ENCODE measurements at regions not wholly inside any gene's neighbourhood (a gene's known extent, or its start where the extent isn't known, plus 50 kb on each side); places are given as distances from the start of the nearest gene placed in this dataset.

- Histone ChIP-seq H3K9me3 (no peaks in the 10 kb centered on the region), H3K4me1 (no peaks in the 10 kb centered on the region), H3K4me3 (no peak overlapping the region), H3K36me3 (no peaks in the 10 kb centered on the region), H3K27ac (no peak overlapping the region), H3K27me3 (no peaks in the 10 kb centered on the region), H3K9ac (ENCODE audit: low read depth in 2 of 2, low read length in 2 of 2) (no peak overlapping the region)
- intact Hi-C loops (cut with DNase I) = no loop called here
- TF ChIP-seq CTCF (IDR thresholded peaks at IDR 0.05) = no peak
- DNase-seq = no peak
Observed at GRCh38 chr11:45062974-45063635, 83.3 kb upstream of the PRDM11 start.

DNA sequence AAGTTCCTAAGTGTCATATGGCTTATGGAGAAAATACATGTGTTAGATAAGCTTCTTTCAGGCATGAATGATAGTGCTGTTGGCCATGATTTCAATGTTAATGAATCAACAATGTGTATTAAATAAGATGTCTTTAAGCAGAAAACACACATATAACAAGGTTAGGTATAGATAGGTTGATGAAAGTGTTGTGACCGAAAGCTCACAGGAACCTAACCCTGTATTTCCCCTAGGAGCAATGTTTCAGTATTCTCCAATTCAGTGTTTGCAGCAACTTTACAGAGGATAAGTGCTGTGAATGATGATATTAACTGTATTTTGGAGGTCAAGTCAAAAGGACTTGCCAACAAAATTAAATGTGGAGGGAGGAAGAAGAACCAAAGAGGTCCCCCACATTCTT is 82.8 kb upstream of the PRDM11 start:
- Histone ChIP-seq H3K27ac (no peak overlapping the region), H3K4me3 (no peak overlapping the region), H3K9me3 (no peaks in the 10 kb centered on the region), H3K36me3 (no peaks in the 10 kb centered on the region), H3K9ac (ENCODE audit: low read depth in 2 of 2, low read length in 2 of 2) (no peak overlapping the region), H3K27me3 (no peaks in the 10 kb centered on the region), H3K4me1 (no peaks in the 10 kb centered on the region)
- intact Hi-C loops (cut with DNase I) = no loop called here
- no peak for TF ChIP-seq CTCF (IDR thresholded peaks at IDR 0.05)
- DNase-seq = no peak

DNA sequence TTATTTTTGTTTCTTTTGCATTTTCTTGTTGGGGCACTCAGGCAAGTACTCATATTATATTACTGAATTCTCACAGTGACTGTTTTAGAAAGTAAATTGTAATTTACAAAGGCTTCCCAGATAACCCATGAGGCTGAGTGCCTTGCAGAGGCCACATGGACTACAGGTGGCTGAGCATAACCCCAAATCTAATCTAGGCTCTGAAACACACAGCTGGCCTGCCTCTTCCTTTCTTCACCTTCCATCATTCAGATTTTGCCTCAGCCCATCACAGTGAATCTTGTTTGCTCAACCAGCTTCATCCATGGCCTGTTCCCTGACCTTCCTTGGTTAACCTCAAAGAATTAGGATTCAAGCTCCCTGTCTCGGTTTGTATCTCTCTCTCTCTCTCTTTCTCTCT is 78.5 kb upstream of the PRDM11 start:
- Histone ChIP-seq H3K9me3 (no peaks in the 10 kb centered on the region), H3K27me3 (no peaks in the 10 kb centered on the region), H3K4me1 (no peaks in the 10 kb centered on the region), H3K27ac (no peak overlapping the region), H3K36me3 (no peaks in the 10 kb centered on the region), H3K9ac (ENCODE audit: low read depth in 2 of 2, low read length in 2 of 2) (no peak overlapping the region), H3K4me3 (no peak overlapping the region)
- DNase-seq = no peak
- no peak for TF ChIP-seq CTCF (IDR thresholded peaks at IDR 0.05)
- intact Hi-C loops (cut with DNase I) = no loop called here

DNA sequence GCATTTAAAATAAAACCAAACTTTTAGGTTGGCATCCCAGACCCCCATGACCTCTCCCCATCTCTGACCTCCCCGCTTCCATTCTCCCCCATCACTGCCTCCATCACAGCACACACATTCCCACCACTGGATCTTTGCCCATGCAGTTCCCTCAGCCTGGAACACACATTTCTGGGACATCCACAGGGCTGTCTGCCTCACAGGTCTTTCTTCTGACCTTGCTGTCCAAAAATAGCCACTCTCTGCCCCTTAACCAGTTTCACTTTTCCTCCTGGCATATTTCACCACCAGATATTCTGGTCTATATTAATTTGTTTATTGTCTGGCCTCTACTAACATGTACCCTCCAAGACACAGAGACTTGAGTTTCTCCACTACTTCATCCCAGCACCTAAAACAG is 75.2 kb upstream of the PRDM11 start:
- no peak overlapping the region for H3K9ac ChIP-seq (ENCODE audit: low read depth in 2 of 2, low read length in 2 of 2)
- intact Hi-C loops (cut with DNase I) = no loop called here

GRCh38 chr11:45073685-45074141 is 72.7 kb upstream of the PRDM11 start:
- DNase-seq = no peak
- no peak for TF ChIP-seq CTCF (IDR thresholded peaks at IDR 0.05)

More for the DNA sequence above, 75.2 kb upstream of the PRDM11 start:
- Histone ChIP-seq H3K27ac (no peak overlapping the region), H3K9me3 (no peaks in the 10 kb centered on the region), H3K4me1 (no peaks in the 10 kb centered on the region), H3K27me3 (no peaks in the 10 kb centered on the region), H3K36me3 (no peaks in the 10 kb centered on the region), H3K4me3 (no peak overlapping the region)
- no peak for DNase-seq
- TF ChIP-seq CTCF (IDR thresholded peaks at IDR 0.05) = no peak

More at GRCh38 chr11:45073685-45074141, 72.7 kb upstream of the PRDM11 start:
- no peaks in the 10 kb centered on the region for H3K36me3 ChIP-seq
- no peaks in the 10 kb centered on the region for H3K9me3 ChIP-seq
- H3K27ac ChIP-seq = no peak overlapping the region
- H3K9ac ChIP-seq (ENCODE audit: low read depth in 2 of 2, low read length in 2 of 2) = no peak overlapping the region
- no peak overlapping the region for H3K4me3 ChIP-seq
- H3K4me1 ChIP-seq = no peaks in the 10 kb centered on the region
- intact Hi-C loops (cut with DNase I) = no loop called here
- no peaks in the 10 kb centered on the region for H3K27me3 ChIP-seq
